GM18858 (cell line): ENCODE measurements at regions not wholly inside any gene's neighbourhood (a gene's known extent, or its start where the extent isn't known, plus 50 kb on each side); places are given as distances from the start of the nearest gene placed in this dataset.
"Not testable (repeated sequence)": the region's sequence is repeated elsewhere in the genome, so short reads cannot be mapped to it uniquely, and the experiment has no call there.

Experiments used
- ATAC-seq: cut with Tn5 transposase; IDR thresholded peaks from one replicate; pipeline ENCODE4 v1.9.1; 2021; ENCODE audit not compliant: unreplicated experiment

DNA sequence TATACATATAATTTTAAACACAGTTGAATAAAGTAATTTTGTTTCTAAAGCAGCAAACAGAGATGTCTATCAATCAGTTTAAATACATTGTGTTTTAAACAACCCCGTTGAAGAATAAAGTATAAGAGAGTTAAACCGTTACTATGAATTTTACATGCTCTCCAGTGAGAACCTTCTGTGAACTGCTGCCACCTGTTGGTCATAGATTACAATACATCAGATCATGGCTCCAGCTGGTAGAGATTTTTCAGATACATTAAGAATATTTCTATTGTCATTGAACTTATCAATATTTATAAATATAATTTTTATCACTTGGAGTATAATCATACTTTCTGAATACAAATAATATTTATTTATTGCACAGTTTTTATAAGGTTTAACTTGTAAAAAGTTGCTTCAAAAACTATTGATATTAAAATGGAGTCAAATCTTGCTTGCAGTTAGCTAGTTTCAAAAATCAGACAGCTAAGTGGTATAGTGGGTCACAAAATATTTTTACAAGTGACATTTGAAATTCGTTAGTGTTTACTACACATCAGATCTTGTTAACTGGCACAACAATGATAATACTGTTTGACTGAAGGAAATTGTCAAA is 561.2 kb upstream of the PHF14 start:
- ATAC-seq, result peak; percentile 79

DNA sequence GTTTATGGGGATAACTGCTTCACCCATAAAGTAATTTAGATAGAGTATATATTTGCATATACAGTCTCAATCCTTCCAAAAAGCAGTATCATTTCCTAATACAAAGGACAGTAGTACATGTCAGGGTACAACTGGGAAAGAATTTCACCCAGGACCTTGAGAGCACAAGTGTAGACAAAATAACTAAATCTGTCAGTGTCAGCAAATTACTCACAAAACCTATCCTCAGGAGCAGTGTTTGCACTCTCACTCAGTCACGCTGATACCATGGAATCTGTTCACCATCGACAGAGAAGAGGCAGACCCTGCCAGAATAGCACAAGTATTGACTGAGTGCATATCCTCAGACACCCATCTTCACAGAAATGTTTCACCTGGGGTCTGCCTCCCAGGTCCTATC is 554.7 kb upstream of the PHF14 start:
- ATAC-seq, result no peak

DNA sequence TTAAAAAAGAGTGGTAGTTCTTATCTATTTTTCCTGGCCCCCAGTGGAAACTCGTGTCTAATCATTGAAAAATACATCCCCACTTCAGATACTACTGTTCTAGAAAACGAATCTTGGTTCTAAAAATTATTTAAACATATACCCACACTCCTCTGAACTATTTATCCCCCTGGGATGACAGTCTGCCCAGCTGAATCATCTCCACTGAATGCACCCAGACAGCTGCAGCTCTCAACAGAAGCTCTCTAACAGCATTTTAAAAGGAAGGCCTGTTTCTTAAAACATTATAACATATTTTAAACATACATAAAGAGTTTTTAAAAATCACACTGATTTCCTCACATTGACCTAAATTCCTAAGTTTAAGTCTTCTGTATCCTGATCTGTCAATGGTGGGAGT is 544.6 kb upstream of the PHF14 start:
- no peak for ATAC-seq

- ATAC-seq, result no peak
Observed at GRCh38 chr7:10429511-10429910, 544.2 kb upstream of the PHF14 start.

DNA sequence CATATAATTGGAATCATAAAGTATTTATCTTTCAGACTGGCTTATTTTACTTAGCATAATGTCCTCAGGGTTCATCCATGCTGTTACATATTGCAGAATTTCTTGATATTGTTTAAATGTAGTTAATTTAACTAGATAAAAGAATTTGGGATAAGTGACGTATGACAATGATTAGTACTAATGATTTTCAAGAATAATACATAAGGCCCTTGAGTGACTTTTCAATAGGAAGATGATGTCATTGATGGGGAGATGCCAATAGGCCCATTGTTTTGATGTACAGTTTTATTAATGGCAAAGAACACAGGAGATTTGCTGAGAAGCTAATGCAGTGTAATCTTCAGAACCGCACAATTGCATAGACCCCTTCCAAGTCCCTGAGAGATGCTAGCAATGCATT is 537.4 kb upstream of the PHF14 start:
- ATAC-seq, result no peak

DNA sequence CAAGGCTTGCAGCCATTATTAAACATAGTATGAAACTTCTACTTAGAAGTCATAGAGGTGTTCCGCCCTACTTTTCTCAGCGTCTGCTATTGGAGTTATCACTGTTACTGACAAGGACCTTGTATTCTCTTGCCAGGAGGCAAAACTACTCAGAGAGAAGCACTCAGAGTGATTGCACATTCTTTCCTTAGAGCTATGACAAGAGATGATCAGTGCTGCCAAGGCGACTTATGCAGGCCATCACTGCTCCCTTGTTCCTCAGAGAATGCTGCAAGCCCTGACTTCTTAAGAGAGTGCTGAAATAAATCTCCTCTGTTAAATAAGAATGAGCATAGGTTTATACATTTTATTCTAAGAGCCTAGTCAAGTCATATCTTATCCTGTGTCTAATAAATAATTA is 534.6 kb upstream of the PHF14 start:
- ATAC-seq, result no peak

DNA sequence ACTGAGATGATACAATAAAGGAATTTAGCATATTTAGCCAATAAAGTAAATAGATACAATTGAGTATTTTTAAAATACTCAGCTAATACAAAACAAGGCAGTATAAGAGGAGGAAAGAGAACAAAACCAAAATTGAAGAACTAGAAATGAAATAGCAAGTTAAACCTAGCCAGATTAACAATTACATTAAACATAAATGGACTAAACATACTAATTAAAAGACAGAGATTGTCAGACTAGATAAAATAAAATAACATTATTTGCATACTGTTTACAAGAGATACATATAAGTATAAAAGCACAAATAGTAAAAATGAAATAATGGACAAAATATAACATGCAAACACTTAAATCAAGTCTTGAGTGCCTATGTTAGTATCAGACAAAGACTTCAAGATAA is 517.7 kb upstream of the PHF14 start:
- no peak for ATAC-seq

- no peak for ATAC-seq
Observed at GRCh38 chr7:10460474-10460873, 513.2 kb upstream of the PHF14 start.

DNA sequence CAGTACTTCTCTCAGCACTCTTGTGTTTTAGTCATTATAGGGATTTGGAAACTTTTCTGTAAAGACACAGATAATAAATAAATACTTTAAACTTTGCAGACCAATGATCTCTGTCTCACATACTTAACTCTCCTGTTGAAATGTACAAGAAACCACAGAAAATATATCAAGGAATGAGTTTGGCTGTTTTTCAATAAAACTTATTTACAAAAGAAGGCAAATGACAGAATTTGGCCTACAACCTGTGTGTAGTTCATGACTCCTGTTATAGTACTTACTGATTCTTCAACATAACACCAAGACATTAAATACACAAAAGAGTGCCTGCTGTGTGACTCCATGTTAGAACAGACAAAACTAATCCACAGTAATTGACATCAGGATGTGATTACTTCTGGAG is 510.0 kb upstream of the PHF14 start:
- ATAC-seq, result no peak

DNA sequence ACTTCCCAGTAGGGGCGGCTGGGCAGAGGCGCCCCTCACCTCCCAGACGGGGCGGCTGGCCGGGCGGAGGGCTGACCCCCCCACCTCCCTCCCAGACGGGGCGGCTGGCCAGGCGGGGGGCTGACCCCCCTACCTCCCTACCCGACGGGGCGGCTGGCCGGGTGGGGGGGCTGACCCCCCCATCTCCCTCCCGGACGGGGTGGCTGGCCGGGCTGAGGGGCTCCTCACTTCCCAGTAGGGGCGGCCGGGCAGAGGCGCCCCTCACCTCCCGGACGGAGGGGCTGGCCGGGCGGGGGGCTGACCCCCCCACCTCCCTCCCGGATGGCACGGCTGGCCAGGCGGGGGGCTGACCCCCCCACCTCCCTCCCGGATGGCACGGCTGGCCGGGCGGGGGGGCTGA is 508.1 kb upstream of the PHF14 start:
- not testable (repeated sequence) for ATAC-seq

GRCh38 chr7:10468908-10469307 is 504.8 kb upstream of the PHF14 start:
- ATAC-seq, result no peak

DNA sequence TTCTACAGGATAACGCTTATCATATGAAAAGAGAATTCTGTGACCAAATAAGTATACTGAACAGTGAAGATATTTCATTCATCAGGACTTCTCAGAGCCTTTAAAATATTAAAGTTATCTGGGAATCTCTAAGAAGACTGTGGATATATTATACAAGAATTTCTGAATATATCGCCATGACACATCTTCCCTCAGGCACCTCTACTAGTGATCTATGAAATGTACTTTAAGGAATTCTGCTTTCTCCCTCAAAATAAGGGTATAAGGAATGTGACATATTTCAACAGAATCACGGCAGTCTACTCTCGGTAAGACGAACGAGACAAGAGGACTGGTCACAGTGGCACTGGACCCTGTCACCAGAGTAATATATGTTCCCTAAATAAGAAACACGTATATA is 504.2 kb upstream of the PHF14 start:
- no peak for ATAC-seq

DNA sequence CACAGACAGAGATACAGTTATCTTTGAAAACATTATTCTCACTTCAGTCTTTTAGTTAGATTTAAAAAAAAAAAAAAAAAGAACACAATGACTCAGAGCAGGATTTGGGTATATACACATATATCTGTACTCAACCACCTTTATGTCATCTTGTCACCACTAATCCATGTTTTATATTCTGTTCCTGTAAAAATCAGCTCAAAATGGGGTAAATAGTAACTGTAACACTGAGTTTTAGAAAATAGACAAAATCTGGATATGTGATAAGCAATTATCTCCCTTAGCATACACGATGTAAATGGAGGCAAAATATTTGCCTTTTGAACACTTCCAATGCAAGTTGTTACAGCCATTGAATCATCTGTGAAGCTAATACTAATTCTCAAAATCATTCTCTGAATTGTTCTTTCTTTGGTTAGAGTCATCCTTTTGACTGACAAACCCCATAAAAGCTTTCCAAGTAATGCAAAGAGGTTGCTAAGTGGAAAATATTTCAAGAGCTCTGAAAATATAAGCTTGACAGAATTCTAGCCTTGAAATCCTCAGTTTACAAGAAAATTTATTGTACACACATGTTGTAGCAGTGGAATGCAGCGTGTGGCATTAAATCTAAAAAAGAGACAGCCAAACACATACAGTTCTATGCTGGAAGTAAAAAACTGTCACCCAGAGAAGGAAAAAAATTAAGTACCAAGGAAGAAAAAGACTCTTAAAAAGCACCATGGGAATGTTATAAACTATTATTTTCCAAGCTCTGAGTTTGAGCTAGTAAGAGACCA is 502.2 kb upstream of the PHF14 start:
- no peak for ATAC-seq

GRCh38 chr7:10472115-10472514 is 501.6 kb upstream of the PHF14 start:
- ATAC-seq, result no peak

- no peak for ATAC-seq
Observed at GRCh38 chr7:10473569-10473968, 500.1 kb upstream of the PHF14 start.

- no peak for ATAC-seq
Observed at GRCh38 chr7:10474048-10474447, 499.6 kb upstream of the PHF14 start.

- ATAC-seq, result no peak
Observed at GRCh38 chr7:10475940-10476641, 497.6 kb upstream of the PHF14 start.

GRCh38 chr7:10476642-10477041 is 497.0 kb upstream of the PHF14 start:
- ATAC-seq, result no peak

DNA sequence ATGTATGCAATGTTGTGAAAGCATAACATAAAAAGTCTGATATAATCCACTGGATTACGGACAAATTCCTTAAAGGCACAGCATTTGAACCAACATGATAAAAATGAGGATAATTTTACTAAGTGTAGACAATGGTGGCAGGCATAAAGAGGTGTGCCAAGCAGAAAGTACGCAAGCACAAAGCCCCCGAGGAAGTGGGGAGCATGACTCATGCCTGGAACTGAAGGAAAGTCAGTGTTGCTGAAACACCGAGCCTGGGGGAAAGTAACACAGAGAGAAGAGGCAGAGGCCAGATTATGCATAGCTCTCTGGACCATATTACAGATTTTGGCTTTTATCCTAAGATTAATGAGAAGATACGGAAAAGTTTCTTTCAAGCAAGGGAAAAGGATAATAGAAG is 490.0 kb upstream of the PHF14 start:
- no peak for ATAC-seq

DNA sequence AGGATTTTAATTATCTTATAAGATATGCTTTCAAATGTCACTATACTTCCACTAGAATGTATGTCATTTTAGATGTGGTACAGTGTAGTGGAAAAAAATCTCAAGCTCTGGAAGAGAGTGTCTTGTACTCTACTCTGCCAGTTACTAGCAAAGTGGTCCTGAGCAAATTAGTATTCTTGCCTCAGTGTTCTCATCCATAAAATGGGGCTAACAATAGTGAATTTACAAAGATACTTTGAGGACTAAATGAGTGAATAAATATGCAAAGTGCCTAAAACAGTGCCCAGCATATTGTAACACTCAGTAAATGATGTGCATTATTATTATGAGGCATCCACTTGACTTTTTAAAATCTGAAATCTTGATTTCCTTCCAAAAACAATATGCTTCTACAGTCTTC is 488.9 kb upstream of the PHF14 start:
- ATAC-seq, result no peak

- not testable (repeated sequence) for ATAC-seq
Observed at GRCh38 chr7:10501206-10501884, 472.3 kb upstream of the PHF14 start.

- ATAC-seq, result no peak
Observed at GRCh38 chr7:10507032-10507431, 466.6 kb upstream of the PHF14 start.
